Body of pancreas (tissue), 4 donors: ENCODE measurements at regions not wholly inside any gene's neighbourhood (a gene's known extent, or its start where the extent isn't known, plus 50 kb on each side); places are given as distances from the start of the nearest gene placed in this dataset.

ENCODE experiments used
- ATAC-seq: fragments of 150-250 bp; one replicate; pipeline ENCODE4 v1.9.1; 2016
- DNase-seq, 4 donors: peaks; one replicate each; pipeline ENCODE4 v3.0.0-alpha.2; 2019
- H3K27ac ChIP-seq, 4 donors: fragments of 200-600 bp; sonication (generic); 1 replicate in 3 of 4; 2 replicates in 1 of 4; pipeline versions ENCODE4 v1.5.1 to v1.6.1; 2016 to 2019; ENCODE audit warnings: mild to moderate bottlenecking in 1 of 4, mixed read lengths in 1 of 4, moderate library complexity in 1 of 4
- H3K27me3 ChIP-seq, 2 donors: fragments of 200-600 bp; sonication (generic); one replicate each; pipeline ENCODE4 v1.6.0; 2016; ENCODE audit warnings: mild to moderate bottlenecking in 1 of 2
- H3K36me3 ChIP-seq, 2 donors: fragments of 200-600 bp; sonication (generic); replicated peaks in 1 of 2; 2 replicates each; pipeline ENCODE4 v1.5.1; 2016; ENCODE audit warnings: low read depth in 2 of 2; ENCODE audit not compliant: insufficient read depth in 1 of 2
- H3K4me1 ChIP-seq: fragments of 200-600 bp; sonication (generic); one replicate; pipeline ENCODE4 v1.6.0; 2016
- H3K4me3 ChIP-seq, 2 donors: fragments of 200-600 bp; sonication (generic); 1 replicate in 1 of 2; 2 replicates in 1 of 2; pipeline ENCODE4 v1.5.1; 2016 to 2019
- H3K9me3 ChIP-seq, 3 donors: fragments of 200-600 bp; sonication (generic); 1 replicate in 2 of 3; 2 replicates in 1 of 3; pipeline ENCODE4 v1.5.1; 2016
- CTCF ChIP-seq, 7 experiments: fragments of 450-650 bp in 4 of 7; fragments of 200-600 bp in 3 of 7; sonication (generic) in 3 of 7; IDR thresholded peaks; one replicate each; pipeline ENCODE4 v1.5.1; 2016 to 2019; ENCODE audit warnings: antibody characterized with exemption in 7 of 7
- POLR2A ChIP-seq, 3 donors: fragments of 450-650 bp; IDR thresholded peaks; one replicate each; pipeline ENCODE4 v1.6.1; 2016; ENCODE audit warnings: antibody characterized with exemption in 3 of 3, mild to moderate bottlenecking in 2 of 3
- WGBS, 2 donors: methylation state at CpG; one replicate each; pipeline ENCODE4 v1.1.5; 2017; 5-methylcytosine and 5-hydroxymethylcytosine counted together
- intact Hi-C: fragments of 100-400 bp; cut with DNase I; formaldehyde crosslinking; loops from one replicate; pipeline ENCODE4 v1.15.1; 2023

GRCh38 chr4:58776627-58777026 is 1666.4 kb upstream of the IGFBP7 start:
- no peak overlapping the region for H3K4me3 ChIP-seq
- H3K9me3 ChIP-seq: no peaks in the 10 kb centered on the region
- intact Hi-C loops: no loop called here
- 50 to 65% methylated on average over 1 of the region's 1 CpG for WGBS, 2 donors
- H3K27ac ChIP-seq: no peak overlapping the region
- DNase-seq (no peak), ATAC-seq (no peak)
- no peaks in the 10 kb centered on the region for H3K4me1 ChIP-seq
- H3K36me3 ChIP-seq: no peaks in the 10 kb centered on the region
- no peaks in the 10 kb centered on the region for H3K27me3 ChIP-seq
- TF ChIP-seq POLR2A (IDR thresholded peaks at IDR 0.05): no peak
- no peak for TF ChIP-seq CTCF (IDR thresholded peaks at IDR 0.05)

DNA sequence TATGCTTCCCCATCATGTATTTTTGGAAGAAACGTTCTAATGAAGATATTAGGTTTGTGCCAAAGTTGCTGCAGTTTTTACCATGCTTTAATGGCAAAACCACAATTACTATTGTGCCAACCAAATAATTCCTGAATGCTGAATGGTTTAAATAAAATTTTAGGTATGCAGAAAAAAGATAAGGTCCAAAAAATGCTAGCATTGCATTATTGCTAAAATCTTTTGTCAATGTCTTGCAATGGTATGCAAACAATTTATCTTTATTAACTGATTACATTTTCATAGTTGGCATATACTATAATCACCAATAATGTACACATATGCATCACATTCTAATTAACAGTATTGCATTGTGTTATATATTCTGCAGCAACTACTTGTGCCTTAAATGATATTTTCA is 1657.4 kb upstream of the IGFBP7 start:
- H3K27me3 ChIP-seq: no peaks in the 10 kb centered on the region
- intact Hi-C loops: no loop called here
- WGBS, 2 donors: 10 to 23% methylated on average over 1 of the region's 1 CpG

DNA sequence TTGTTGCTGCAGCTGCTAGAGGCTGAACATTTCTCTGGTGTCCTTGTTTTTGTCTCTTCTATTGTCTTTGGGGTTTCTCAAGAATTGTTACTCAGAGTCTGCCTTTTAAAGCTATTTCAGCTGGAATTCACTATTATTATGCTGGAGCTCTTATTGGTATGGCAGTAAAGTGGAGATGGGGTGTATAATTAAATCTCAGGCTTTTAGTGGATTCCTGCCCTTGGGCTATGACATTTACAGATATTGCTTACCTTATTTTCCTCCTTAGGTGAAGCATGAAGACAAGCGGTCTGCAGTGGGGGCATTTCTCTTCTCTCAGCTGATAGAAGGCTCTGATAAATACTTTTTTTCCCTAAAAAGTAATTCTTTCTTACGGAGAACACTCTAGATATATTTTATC is 1656.6 kb upstream of the IGFBP7 start:
- Histone ChIP-seq H3K4me1 (no peaks in the 10 kb centered on the region), H3K27me3 (no peaks in the 10 kb centered on the region), H3K9me3 (no peaks in the 10 kb centered on the region), H3K36me3 (no peaks in the 10 kb centered on the region), H3K4me3 (no peak overlapping the region), H3K27ac (no peak overlapping the region)
- DNase-seq (no peak), ATAC-seq (no peak)
- WGBS, 2 donors: 75 to 90% methylated on average over 2 of the region's 2 CpGs
- TF ChIP-seq POLR2A (IDR thresholded peaks at IDR 0.05) (no peak), CTCF (IDR thresholded peaks at IDR 0.05) (no peak)
- intact Hi-C loops: no loop called here

More for the DNA sequence above, 1657.4 kb upstream of the IGFBP7 start:
- Histone ChIP-seq H3K36me3 (no peaks in the 10 kb centered on the region), H3K9me3 (no peaks in the 10 kb centered on the region), H3K4me3 (no peak overlapping the region), H3K27ac (no peak overlapping the region), H3K4me1 (no peaks in the 10 kb centered on the region)
- ATAC-seq: no peak
- DNase-seq: no peak
- TF ChIP-seq POLR2A (IDR thresholded peaks at IDR 0.05) (no peak), CTCF (IDR thresholded peaks at IDR 0.05) (no peak)

- Histone ChIP-seq H3K27ac (no peak overlapping the region), H3K9me3 (no peaks in the 10 kb centered on the region), H3K27me3 (no peaks in the 10 kb centered on the region), H3K36me3 (no peaks in the 10 kb centered on the region), H3K4me1 (peaks cover 9% of the 10 kb centered on the region), H3K4me3 (no peak overlapping the region)
- DNase-seq (no peak), ATAC-seq (no peak)
- intact Hi-C loops: no loop called here
- 73 to 76% methylated on average over 2 of the region's 2 CpGs for WGBS, 2 donors
- TF ChIP-seq POLR2A (IDR thresholded peaks at IDR 0.05) (no peak), CTCF (IDR thresholded peaks at IDR 0.05) (no peak)
These were observed 1651.4 kb upstream of the IGFBP7 start for GRCh38 chr4:58761563-58761962.

DNA sequence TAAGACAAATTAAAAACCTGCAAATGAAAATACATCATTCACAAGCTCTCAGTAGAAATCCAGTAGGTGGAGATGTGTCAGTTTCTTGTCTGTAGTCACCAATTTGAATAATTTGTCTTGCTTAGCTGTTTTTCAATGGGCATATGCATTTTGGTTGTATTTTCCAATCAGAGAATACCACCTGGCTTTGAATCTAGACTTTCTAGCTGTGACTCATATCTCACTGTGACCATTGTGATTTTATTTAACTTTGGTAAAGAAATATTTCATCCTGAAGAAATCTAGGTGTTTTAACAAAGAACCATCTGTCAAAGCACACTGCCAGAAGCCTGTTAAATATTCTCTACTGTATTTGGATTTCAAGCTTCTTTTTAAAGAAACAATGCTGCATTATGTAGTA is 1650.6 kb upstream of the IGFBP7 start:
- no peaks in the 10 kb centered on the region for H3K27me3 ChIP-seq
- peak; percentile 48 for ATAC-seq

More for the DNA sequence above, 1650.6 kb upstream of the IGFBP7 start:
- no peak overlapping the region for H3K4me3 ChIP-seq
- H3K4me1 ChIP-seq: peaks cover 9% of the 10 kb centered on the region
- H3K9me3 ChIP-seq: no peaks in the 10 kb centered on the region
- TF ChIP-seq POLR2A (IDR thresholded peaks at IDR 0.05): no peak
- TF ChIP-seq CTCF (IDR thresholded peaks at IDR 0.05): no peak
- no peak for DNase-seq
- H3K36me3 ChIP-seq: no peaks in the 10 kb centered on the region
- intact Hi-C loops: no loop called here
- no peak overlapping the region for H3K27ac ChIP-seq
